OCI-M2 (cell line): ENCODE measurements at regions not wholly inside any gene's neighbourhood (a gene's known extent, or its start where the extent isn't known, plus 50 kb on each side); places are given as distances from the start of the nearest gene placed in this dataset.

Experiments
- DNase-seq: peaks from one replicate; lab custom pipeline; 2025; ENCODE audit not compliant: unreplicated experiment; lab: John Stamatoyannopoulos, UW

DNA sequence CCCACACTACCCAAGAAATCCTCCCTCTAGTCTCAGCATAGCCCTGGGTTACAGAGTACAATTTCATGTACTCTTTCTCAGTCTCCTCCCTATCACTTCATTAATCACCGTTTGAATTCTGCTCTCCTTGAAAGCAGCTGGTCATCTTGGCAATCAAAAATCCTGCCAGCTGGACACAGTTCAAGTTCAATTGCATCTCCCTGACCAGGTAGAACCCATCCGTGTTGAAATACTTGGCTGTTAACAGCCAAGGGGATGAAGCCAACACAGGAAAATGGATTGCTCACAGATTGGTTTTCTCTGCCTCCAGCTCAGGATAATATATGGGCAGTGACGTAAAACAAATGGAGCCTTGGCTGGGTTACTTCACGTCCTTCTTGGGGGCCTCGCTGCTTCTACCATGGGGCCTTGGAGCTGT lies 55.1 kb upstream of the GRK3 start:
- DNase-seq, result no peak

DNA sequence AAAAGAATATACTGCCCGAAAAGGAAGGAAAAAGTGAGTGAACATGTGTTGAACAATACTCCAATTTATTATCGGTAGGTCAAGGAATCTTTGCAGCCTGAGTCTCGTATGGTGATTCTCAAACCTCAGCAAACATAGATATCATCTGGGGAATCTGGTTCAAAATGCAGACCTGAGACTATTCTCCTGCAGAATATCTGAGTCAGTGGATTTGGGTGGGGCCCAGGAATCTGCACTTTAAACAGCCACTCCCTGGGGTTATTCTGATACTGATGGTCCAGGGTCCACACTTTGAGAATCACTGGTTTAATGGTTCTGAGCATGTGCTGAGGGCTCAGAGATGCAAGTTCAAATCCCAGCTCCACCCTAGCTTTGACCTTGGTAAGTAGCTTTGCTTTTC lies 53.6 kb upstream of the GRK3 start:
- no peak for DNase-seq

DNA sequence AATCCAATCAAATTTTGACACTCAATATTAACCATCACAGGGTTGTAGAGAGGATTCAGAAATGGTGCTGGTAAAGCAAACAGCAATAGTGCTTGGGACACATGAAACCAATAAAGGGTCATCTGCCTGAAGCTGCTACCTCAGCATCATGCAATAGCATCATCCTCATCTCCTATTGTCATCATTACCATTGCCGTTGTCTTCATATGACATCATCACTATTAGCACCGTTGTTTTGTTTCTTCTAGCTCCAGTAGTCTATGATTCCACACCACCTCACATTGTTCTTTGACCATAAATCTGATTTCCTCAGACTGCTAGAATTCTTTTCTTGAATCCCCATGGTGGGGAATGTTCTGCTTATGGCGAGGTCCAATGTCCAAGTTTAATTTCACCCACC lies 52.8 kb upstream of the GRK3 start:
- no peak for DNase-seq

DNA sequence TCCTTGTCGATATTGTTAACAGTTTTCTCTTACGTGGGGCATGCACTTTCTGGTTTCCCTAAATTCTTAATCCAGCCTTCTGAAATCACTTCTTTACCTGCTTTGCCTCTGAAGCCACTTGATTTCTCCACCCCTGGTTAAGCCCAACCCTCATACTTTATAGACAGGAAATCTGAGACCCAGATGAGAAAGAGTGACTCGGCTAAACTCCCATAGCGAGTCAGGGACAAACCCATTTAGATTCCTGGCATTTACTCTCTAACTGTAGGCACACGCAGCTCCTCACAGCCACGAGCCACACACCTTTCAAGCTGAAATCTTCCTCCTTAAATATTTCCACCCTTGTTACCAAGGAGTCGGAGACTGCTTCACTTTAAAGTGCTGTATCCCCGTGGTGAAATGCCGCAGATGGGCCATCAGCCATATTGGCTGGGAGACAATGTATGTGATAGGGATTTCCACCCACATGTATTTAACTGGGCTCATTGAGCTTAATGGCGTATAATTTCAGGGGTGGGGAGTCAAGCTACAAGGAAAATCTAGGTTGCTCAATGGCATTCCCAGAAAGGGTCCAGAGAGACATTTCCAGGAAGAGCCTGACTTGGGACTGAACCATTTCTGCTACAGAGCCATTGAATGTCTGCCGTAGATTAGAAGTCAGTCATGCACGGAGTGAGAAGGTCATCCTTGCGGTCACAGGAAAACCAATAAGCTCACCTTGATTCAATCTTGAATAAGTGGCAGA lies 49.9 kb upstream of the GRK3 start:
- no peak for DNase-seq
